Glutamatergic neuron (in vitro differentiated cells): ENCODE measurements at regions not wholly inside any gene's neighbourhood (a gene's known extent, or its start where the extent isn't known, plus 50 kb on each side); places are given as distances from the start of the nearest gene placed in this dataset.

Source experiments
- DNase-seq: peaks from one replicate; pipeline ENCODE4 v3.0.0; 2022
- H3K27ac Mint-ChIP-seq: one replicate; pipeline ENCODE4 v1.8.0; 2020; ENCODE audit warnings: mild to moderate bottlenecking, mixed read lengths, inconsistent platforms; ENCODE audit not compliant: unreplicated experiment
- H3K27me3 Mint-ChIP-seq: one replicate; pipeline ENCODE4 v1.8.0; 2020; ENCODE audit warnings: mild to moderate bottlenecking, moderate library complexity, mixed read lengths, inconsistent platforms; ENCODE audit not compliant: unreplicated experiment
- H3K36me3 Mint-ChIP-seq: one replicate; pipeline ENCODE4 v1.8.0; 2020; ENCODE audit warnings: mild to moderate bottlenecking, mixed read lengths, inconsistent platforms; ENCODE audit not compliant: unreplicated experiment
- H3K4me1 Mint-ChIP-seq: one replicate; pipeline ENCODE4 v1.8.0; 2020; ENCODE audit warnings: mild to moderate bottlenecking, low read depth, mixed read lengths, inconsistent platforms; ENCODE audit not compliant: unreplicated experiment
- H3K4me3 Mint-ChIP-seq: one replicate; pipeline ENCODE4 v1.8.0; 2020; ENCODE audit warnings: mild to moderate bottlenecking, mixed read lengths, inconsistent platforms; ENCODE audit not compliant: unreplicated experiment
- H3K9me3 Mint-ChIP-seq: one replicate; pipeline ENCODE4 v1.8.0; 2020; ENCODE audit warnings: mild to moderate bottlenecking, moderate library complexity, mixed read lengths, inconsistent platforms; ENCODE audit not compliant: unreplicated experiment
- TF ChIP-seq, protein P1 (sequence below): fragments of 200-600 bp; sonication (generic); IDR thresholded peaks from one replicate; pipeline ENCODE4 v1.5.0; 2021; ENCODE audit not compliant: partially characterized antibody, unreplicated experiment

DNA sequence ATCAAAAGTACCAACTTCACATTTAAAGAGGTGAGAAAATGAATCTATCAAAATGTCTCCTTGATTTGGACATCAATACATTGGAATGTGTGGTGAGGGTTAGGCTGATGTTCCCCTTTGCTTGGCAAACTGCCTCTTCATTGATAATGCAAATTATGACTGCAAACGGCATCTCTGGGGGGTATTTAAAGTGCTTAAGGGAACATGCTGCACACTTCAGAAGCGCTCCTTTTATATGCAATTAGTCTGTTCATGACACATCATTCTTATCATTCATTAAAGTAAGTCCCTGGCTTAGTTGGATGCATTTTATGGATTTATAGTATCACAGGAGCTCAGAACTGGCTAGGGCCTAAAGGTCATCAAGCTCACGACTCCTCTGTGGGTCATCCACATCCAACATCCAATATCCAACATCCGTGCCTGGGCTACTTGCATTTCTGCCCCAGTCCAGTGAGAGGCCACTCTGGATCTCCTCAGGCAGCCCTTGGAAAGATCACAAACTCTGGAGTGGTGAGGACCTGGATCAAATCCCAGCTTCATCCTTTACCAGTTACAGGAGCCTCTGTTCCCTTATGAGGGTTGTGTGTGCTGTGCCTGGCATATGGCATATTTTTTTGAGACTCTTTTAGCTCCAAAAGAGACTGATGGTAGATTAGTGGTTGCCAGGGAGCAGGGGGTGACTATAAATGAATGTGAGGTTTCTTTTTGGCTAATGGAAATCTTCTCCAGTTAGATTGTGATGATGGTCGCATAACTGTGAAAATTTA is 136.8 kb upstream of the FOXB1 start:
- H3K4me1 Mint-ChIP-seq, result peaks cover 8% of the 10 kb centered on the region
- peaks cover 2% of the 10 kb centered on the region for H3K27me3 Mint-ChIP-seq
- H3K9me3 Mint-ChIP-seq, result no peaks in the 10 kb centered on the region
- TF ChIP-seq, protein P1, sequence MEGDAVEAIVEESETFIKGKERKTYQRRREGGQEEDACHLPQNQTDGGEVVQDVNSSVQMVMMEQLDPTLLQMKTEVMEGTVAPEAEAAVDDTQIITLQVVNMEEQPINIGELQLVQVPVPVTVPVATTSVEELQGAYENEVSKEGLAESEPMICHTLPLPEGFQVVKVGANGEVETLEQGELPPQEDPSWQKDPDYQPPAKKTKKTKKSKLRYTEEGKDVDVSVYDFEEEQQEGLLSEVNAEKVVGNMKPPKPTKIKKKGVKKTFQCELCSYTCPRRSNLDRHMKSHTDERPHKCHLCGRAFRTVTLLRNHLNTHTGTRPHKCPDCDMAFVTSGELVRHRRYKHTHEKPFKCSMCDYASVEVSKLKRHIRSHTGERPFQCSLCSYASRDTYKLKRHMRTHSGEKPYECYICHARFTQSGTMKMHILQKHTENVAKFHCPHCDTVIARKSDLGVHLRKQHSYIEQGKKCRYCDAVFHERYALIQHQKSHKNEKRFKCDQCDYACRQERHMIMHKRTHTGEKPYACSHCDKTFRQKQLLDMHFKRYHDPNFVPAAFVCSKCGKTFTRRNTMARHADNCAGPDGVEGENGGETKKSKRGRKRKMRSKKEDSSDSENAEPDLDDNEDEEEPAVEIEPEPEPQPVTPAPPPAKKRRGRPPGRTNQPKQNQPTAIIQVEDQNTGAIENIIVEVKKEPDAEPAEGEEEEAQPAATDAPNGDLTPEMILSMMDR, result no peak
- DNase-seq, result no peak
- no peaks in the 10 kb centered on the region for H3K36me3 Mint-ChIP-seq
- no peak overlapping the region for H3K4me3 Mint-ChIP-seq
- H3K27ac Mint-ChIP-seq, result no peak overlapping the region

GRCh38 chr15:59866642-59867041 is 137.5 kb upstream of the FOXB1 start:
- peaks cover 11% of the 10 kb centered on the region for H3K4me1 Mint-ChIP-seq
- TF ChIP-seq, protein P1, result no peak
- H3K27ac Mint-ChIP-seq, result no peak overlapping the region
- no peaks in the 10 kb centered on the region for H3K9me3 Mint-ChIP-seq
- DNase-seq, result no peak
- H3K4me3 Mint-ChIP-seq, result no peak overlapping the region
- H3K27me3 Mint-ChIP-seq, result peaks cover 2% of the 10 kb centered on the region
- H3K36me3 Mint-ChIP-seq, result no peaks in the 10 kb centered on the region

- peaks cover 2% of the 10 kb centered on the region for H3K27me3 Mint-ChIP-seq
- H3K4me3 Mint-ChIP-seq, result no peak overlapping the region
- DNase-seq, result no peak
- TF ChIP-seq, protein P1, result no peak
- peaks cover 10% of the 10 kb centered on the region for H3K4me1 Mint-ChIP-seq
- no peaks in the 10 kb centered on the region for H3K36me3 Mint-ChIP-seq
- no peaks in the 10 kb centered on the region for H3K9me3 Mint-ChIP-seq
- no peak overlapping the region for H3K27ac Mint-ChIP-seq
These were observed 141.6 kb upstream of the FOXB1 start for GRCh38 chr15:59862191-59863155.

DNA sequence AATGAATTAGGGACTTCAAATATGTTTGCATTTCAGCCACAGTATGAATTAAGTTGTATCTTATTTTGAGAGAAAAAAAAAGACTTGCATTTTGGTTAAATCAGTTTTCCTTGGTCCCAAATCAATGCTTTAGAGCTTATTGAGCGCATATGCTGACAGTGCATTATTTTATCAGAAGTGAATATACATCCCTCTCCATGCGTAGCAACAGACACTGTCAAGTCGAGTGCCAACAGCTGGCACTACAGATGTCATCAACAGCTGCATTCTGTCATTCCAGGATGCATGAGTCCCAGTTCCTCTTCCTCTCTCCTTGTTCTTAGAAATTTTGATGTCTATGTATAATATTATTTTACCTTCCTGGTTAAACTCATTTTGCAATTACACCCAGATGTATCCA is 156.1 kb upstream of the FOXB1 start:
- H3K36me3 Mint-ChIP-seq, result no peaks in the 10 kb centered on the region
- H3K27me3 Mint-ChIP-seq, result no peaks in the 10 kb centered on the region
- H3K9me3 Mint-ChIP-seq, result peaks cover 3% of the 10 kb centered on the region
- H3K4me3 Mint-ChIP-seq, result no peak overlapping the region
- TF ChIP-seq, protein P1, result no peak
- DNase-seq, result no peak
- no peak overlapping the region for H3K27ac Mint-ChIP-seq
- H3K4me1 Mint-ChIP-seq, result no peaks in the 10 kb centered on the region
